ENCODE measurements at regions not wholly inside any gene's neighbourhood (a gene's known extent, or its start where the extent isn't known, plus 50 kb on each side); places are given as distances from the start of the nearest gene placed in this dataset.

GRCh38 chr6:134607411-134607810 is 289.5 kb upstream of the SGK1 start:
- TF ChIP-seq, protein P1, sequence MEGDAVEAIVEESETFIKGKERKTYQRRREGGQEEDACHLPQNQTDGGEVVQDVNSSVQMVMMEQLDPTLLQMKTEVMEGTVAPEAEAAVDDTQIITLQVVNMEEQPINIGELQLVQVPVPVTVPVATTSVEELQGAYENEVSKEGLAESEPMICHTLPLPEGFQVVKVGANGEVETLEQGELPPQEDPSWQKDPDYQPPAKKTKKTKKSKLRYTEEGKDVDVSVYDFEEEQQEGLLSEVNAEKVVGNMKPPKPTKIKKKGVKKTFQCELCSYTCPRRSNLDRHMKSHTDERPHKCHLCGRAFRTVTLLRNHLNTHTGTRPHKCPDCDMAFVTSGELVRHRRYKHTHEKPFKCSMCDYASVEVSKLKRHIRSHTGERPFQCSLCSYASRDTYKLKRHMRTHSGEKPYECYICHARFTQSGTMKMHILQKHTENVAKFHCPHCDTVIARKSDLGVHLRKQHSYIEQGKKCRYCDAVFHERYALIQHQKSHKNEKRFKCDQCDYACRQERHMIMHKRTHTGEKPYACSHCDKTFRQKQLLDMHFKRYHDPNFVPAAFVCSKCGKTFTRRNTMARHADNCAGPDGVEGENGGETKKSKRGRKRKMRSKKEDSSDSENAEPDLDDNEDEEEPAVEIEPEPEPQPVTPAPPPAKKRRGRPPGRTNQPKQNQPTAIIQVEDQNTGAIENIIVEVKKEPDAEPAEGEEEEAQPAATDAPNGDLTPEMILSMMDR (IDR thresholded peaks at IDR 0.05 in 2 of 3, conservative IDR thresholded peaks at IDR 0.05 in 1 of 3; ENCODE audit: insufficient read depth in 2 of 3, low read depth in 1 of 3, low read length in 3 of 3): no peak
- TF ChIP-seq ZNF561 (CRISPR knock-in tag; conservative IDR thresholded peaks at IDR 0.05) (no peak), ZNF263 (CRISPR knock-in tag; IDR thresholded peaks at IDR 0.05; ENCODE audit: borderline replicate concordance) (no peak), ZNF609 (CRISPR knock-in tag; IDR thresholded peaks at IDR 0.05; ENCODE audit: borderline replicate concordance) (no peak)
